SK-N-SH (cell line): ENCODE measurements at regions not wholly inside any gene's neighbourhood (a gene's known extent, or its start where the extent isn't known, plus 50 kb on each side); places are given as distances from the start of the nearest gene placed in this dataset.

ENCODE experiments used
- CTCF ChIA-PET: fragments of 300-600, 350-600 bp; formaldehyde crosslinking; extraction: SDS; loops from one replicate; lab custom pipeline; 2021; lab: Yijun Ruan, JAX
- POLR2A ChIA-PET: fragments of 350-600 bp; sonication (Branson Sonifier 250); formaldehyde crosslinking; extraction: SDS; loops from one replicate; lab custom pipeline; 2020; ENCODE audit warnings: antibody characterized with exemption, inconsistent platforms; lab: Yijun Ruan, JAX
- DNase-seq: peaks from one replicate; pipeline ENCODE4 v3.0.0; 2012
- H2AFZ ChIP-seq: fragments of 200-600 bp; sonication (generic); 2 replicates; pipeline ENCODE4 v1.8.1; 2016; ENCODE audit warnings: antibody characterized with exemption, mild to moderate bottlenecking, low read depth
- H3F3A ChIP-seq: fragments of 200-600 bp; sonication (generic); replicated peaks from 2 replicates; pipeline ENCODE3; 2016; ENCODE audit warnings: antibody characterized with exemption, mild to moderate bottlenecking; ENCODE audit not compliant: insufficient read depth
- H3K27ac ChIP-seq, 2 experiments: fragments of 200-500 bp in 1 of 2; fragments of 200-600 bp in 1 of 2; sonication (Bioruptor generic) in 1 of 2; sonication (generic), shearing (Covaris generic) in 1 of 2; 2 replicates each; pipeline versions ENCODE4 v1.5.1 to v1.6.1; 2014 to 2016; ENCODE audit warnings: low read depth in 2 of 2, inconsistent platforms in 1 of 2, low read length in 1 of 2, mild to moderate bottlenecking in 1 of 2, mixed read lengths in 1 of 2
- H3K27me3 ChIP-seq: fragments of 200-600 bp; sonication (generic), shearing (Covaris generic); 2 replicates; pipeline ENCODE4 v1.6.1; 2016; ENCODE audit warnings: mixed run types; ENCODE audit not compliant: insufficient read depth
- H3K36me3 ChIP-seq, 2 experiments: fragments of 200-500 bp in 1 of 2; fragments of 200-600 bp in 1 of 2; sonication (Bioruptor generic) in 1 of 2; sonication (generic) in 1 of 2; replicated peaks in 1 of 2; 2 replicates each; pipeline versions ENCODE3 to v1.5.1; 2014 to 2016; ENCODE audit warnings: low read length in 1 of 2, mild to moderate bottlenecking in 1 of 2; ENCODE audit not compliant: insufficient read depth in 2 of 2, control insufficient read depth in 1 of 2
- H3K4me1 ChIP-seq, 2 experiments: fragments of 200-500 bp in 1 of 2; fragments of 200-600 bp in 1 of 2; sonication (Bioruptor generic) in 1 of 2; sonication (generic), shearing (Covaris generic) in 1 of 2; 2 replicates each; pipeline versions ENCODE4 v1.5.1 to v1.6.1; 2014 to 2016; ENCODE audit warnings: low read depth in 1 of 2, low read length in 1 of 2, mixed run types in 1 of 2; ENCODE audit not compliant: insufficient read depth in 2 of 2, control insufficient read depth in 1 of 2
- H3K4me2 ChIP-seq: fragments of 200-600 bp; sonication (generic), shearing (Covaris generic); 2 replicates; pipeline ENCODE4 v1.6.1; 2017; ENCODE audit warnings: mixed run types
- H3K4me3 ChIP-seq, 2 experiments: fragments of 200-500 bp in 1 of 2; fragments of 200-600 bp in 1 of 2; sonication (Bioruptor generic) in 1 of 2; sonication (generic), shearing (Covaris generic) in 1 of 2; 2 replicates each; pipeline versions ENCODE4 v1.5.1 to v1.8.1; 2014 to 2016; ENCODE audit warnings: low read depth in 2 of 2, inconsistent platforms in 1 of 2, low read length in 1 of 2, mild to moderate bottlenecking in 1 of 2, mixed read lengths in 1 of 2, moderate library complexity in 1 of 2
- H3K79me2 ChIP-seq: fragments of 200-600 bp; sonication (generic); 2 replicates; pipeline ENCODE4 v1.8.1; 2017; ENCODE audit warnings: mild to moderate bottlenecking; ENCODE audit not compliant: insufficient read depth
- H3K9ac ChIP-seq: fragments of 200-600 bp; sonication (generic); 2 replicates; pipeline ENCODE4 v1.6.1; 2017; ENCODE audit warnings: mixed run types
- H3K9me2 ChIP-seq: fragments of 200-600 bp; sonication (generic); 2 replicates; pipeline ENCODE4 v1.6.1; 2017; ENCODE audit warnings: mixed run types
- H3K9me3 ChIP-seq: fragments of 200-600 bp; sonication (generic); 2 replicates; pipeline ENCODE4 v1.6.1; 2017; ENCODE audit warnings: mixed run types, mild to moderate bottlenecking, moderate library complexity
- H4K20me1 ChIP-seq: fragments of 200-600 bp; sonication (generic); 2 replicates; pipeline ENCODE4 v1.6.1; 2017; ENCODE audit warnings: mild to moderate bottlenecking, mixed run types; ENCODE audit not compliant: insufficient read depth
- MXI1 ChIP-seq: IDR thresholded peaks from 2 replicates; pipeline ENCODE4 v1.6.1; 2012; ENCODE audit warnings: mild to moderate bottlenecking, low read depth, low read length, improper control_type of control experiment
- NRF1 ChIP-seq: IDR thresholded peaks from 2 replicates; pipeline ENCODE4 v1.6.1; 2012; ENCODE audit warnings: low read depth, mild to moderate bottlenecking, low read length
- RCOR1 ChIP-seq: fragments of 150-350 bp; IDR thresholded peaks from 2 replicates; pipeline ENCODE4 v1.6.1; 2017; ENCODE audit warnings: antibody characterized with exemption, low read length
- RXRA ChIP-seq: IDR thresholded peaks from 2 replicates; pipeline ENCODE4 v1.4.0; 2012; ENCODE audit warnings: low read depth, mild to moderate bottlenecking, borderline replicate concordance
- SMC3 ChIP-seq: IDR thresholded peaks from 2 replicates; pipeline ENCODE4 v1.6.1; 2012; ENCODE audit warnings: low read depth, low read length, improper control_type of control experiment
- TCF12 ChIP-seq: IDR thresholded peaks from 2 replicates; pipeline ENCODE4 v1.4.0; 2012
- TEAD4 ChIP-seq: IDR thresholded peaks from 2 replicates; pipeline ENCODE4 v1.4.0; 2012; ENCODE audit warnings: mild to moderate bottlenecking, borderline replicate concordance; ENCODE audit not compliant: insufficient read depth
- WGBS: methylation state at CpG from one replicate; pipeline ENCODE4 v1.1.6; 2017; ENCODE audit warnings: low lambda C conversion rate; 5-methylcytosine and 5-hydroxymethylcytosine counted together
- TF ChIP-seq, protein P1 (sequence below): IDR thresholded peaks from 2 replicates; pipeline ENCODE4; 2012
- TF ChIP-seq, protein P2 (sequence below): fragments of 150-350 bp; IDR thresholded peaks from 2 replicates; pipeline ENCODE4 v1.6.1; 2017; ENCODE audit warnings: antibody characterized with exemption, low read length, low read depth, borderline replicate concordance

DNA sequence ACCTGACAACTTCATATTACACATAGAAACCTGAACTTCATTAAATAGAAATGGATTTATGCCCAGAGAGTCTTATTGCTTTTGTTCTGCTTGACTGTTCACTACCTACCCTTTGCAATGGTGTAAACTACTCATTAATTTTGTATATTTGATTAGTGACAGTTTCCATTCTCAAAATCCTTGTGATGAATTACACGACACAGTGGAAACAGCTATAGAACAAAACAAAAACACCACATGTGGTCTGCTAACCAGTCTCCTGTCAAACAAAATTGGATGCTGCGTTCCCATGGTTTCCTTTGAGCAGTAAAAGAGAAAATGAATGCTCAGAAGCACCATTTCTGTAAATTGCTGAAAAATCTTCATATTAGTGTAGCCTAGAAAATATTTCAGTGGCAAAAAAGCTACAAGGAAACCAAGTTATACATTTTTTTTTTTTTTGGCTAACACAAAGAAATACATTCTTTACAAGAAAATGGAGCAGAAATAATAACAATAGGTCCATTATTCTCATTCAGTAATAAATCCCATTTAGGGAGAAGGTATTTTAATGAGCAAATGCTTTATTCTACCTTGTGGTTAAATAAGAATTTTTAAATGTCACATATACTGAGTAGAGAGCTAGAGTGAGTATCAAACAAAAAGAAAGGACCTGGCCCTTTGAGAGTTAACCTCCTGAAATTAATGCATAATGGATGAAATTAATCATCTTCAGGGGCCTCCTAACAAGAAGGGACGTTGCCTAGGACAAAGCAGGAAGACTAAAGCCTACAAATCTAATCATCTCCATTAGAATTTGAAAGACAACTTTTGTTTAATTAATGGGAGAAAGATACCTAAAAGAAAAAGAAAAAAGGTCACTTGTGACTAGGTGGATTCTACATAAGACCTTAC is 355.1 kb upstream of the ZC3H15 start:
- Histone ChIP-seq H3K4me1 (no peaks in the 10 kb centered on the region; a peak in 1 of 4 replicates), H3K27ac (peak overlapping the region in 1 of 2 experiments; percentile 62; a peak in 3 of 4 replicates), H3K27me3 (no peaks in the 10 kb centered on the region), H3K9me2 (no peaks in the 10 kb centered on the region), H3K9ac (no peak overlapping the region), H3K79me2 (no peaks in the 10 kb centered on the region), H3K4me2 (0 out of 2 replicates have a peak overlapping the region, but pooled peaks have one; percentile 47), H3F3A (peaks cover 10% of the 10 kb centered on the region), H2AFZ (no peak overlapping the region), H3K9me3 (no peaks in the 10 kb centered on the region), H4K20me1 (no peaks in the 10 kb centered on the region), H3K4me3 (no peak overlapping the region), H3K36me3 (no peaks in the 10 kb centered on the region)
- DNase-seq: no peak
- TF ChIP-seq SMC3: no peak
- TF ChIP-seq, protein P1, sequence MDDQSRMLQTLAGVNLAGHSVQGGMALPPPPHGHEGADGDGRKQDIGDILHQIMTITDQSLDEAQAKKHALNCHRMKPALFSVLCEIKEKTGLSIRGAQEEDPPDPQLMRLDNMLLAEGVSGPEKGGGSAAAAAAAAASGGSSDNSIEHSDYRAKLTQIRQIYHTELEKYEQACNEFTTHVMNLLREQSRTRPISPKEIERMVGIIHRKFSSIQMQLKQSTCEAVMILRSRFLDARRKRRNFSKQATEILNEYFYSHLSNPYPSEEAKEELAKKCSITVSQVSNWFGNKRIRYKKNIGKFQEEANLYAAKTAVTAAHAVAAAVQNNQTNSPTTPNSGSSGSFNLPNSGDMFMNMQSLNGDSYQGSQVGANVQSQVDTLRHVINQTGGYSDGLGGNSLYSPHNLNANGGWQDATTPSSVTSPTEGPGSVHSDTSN: 0 out of 2 replicates have a peak, but pooled peaks have one; percentile 7
- ChIA-PET CTCF (no interaction called here), POLR2A (no interaction called here)
- 58% methylated on average over 3 of the region's 3 CpGs for WGBS

DNA sequence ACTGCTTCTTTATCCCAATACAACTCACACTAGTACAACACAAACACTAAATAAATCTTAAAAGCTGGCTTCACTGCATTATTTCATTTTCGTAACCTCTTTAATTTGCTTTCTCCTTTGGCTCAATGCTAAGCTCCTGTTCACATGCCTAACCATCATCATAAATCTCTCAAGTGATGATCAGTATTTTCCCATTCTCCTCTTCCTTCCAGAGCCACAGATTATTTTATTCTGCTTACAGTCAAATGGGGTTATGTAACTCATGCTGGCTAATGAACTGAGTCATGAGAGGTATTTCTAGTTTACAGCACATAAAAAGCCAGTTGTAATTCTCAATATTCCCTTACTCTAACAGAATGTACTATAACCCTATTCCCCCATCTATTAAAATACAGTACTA is 350.4 kb upstream of the ZC3H15 start:
- POLR2A ChIA-PET: no interaction called here
- TF ChIP-seq NRF1 (no peak), RCOR1 (no peak), TEAD4 (no peak), MXI1 (no peak), RXRA (no peak), TCF12 (no peak)
- TF ChIP-seq, protein P2, sequence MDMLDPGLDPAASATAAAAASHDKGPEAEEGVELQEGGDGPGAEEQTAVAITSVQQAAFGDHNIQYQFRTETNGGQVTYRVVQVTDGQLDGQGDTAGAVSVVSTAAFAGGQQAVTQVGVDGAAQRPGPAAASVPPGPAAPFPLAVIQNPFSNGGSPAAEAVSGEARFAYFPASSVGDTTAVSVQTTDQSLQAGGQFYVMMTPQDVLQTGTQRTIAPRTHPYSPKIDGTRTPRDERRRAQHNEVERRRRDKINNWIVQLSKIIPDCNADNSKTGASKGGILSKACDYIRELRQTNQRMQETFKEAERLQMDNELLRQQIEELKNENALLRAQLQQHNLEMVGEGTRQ: no peak

More for the DNA sequence above, 350.4 kb upstream of the ZC3H15 start:
- no peaks in the 10 kb centered on the region for H3K9me2 ChIP-seq
- no peaks in the 10 kb centered on the region for H3F3A ChIP-seq
- no peak overlapping the region for H3K4me2 ChIP-seq
- no peaks in the 10 kb centered on the region for H4K20me1 ChIP-seq
- H3K79me2 ChIP-seq: no peaks in the 10 kb centered on the region
- H3K27me3 ChIP-seq: no peaks in the 10 kb centered on the region
- no peaks in the 10 kb centered on the region for H3K36me3 ChIP-seq
- no peak overlapping the region for H2AFZ ChIP-seq
- H3K4me3 ChIP-seq: no peak overlapping the region
- CTCF ChIA-PET: interaction anchor here (0.7 to 1.2 kb wide), 2 partner anchors 19 to 21 kb away, joined by 3 read pairs; no protein-coding TSS in a partner anchor
- no peak overlapping the region for H3K27ac ChIP-seq
- no peak overlapping the region for H3K9ac ChIP-seq
- H3K9me3 ChIP-seq: no peaks in the 10 kb centered on the region
- no peak for DNase-seq
- 93% methylated on average over 1 of the region's 1 CpG for WGBS
- H3K4me1 ChIP-seq: no peaks in the 10 kb centered on the region
